Limb (tissue), 2 donors: ENCODE measurements at regions not wholly inside any gene's neighbourhood (a gene's known extent, or its start where the extent isn't known, plus 50 kb on each side); places are given as distances from the start of the nearest gene placed in this dataset.

ENCODE experiments used
- DNase-seq, 2 donors: peaks; one replicate each; pipeline ENCODE4 v3.0.0-alpha.2; 2016; ENCODE audit errors: extremely low spot score in 2 of 2

DNA sequence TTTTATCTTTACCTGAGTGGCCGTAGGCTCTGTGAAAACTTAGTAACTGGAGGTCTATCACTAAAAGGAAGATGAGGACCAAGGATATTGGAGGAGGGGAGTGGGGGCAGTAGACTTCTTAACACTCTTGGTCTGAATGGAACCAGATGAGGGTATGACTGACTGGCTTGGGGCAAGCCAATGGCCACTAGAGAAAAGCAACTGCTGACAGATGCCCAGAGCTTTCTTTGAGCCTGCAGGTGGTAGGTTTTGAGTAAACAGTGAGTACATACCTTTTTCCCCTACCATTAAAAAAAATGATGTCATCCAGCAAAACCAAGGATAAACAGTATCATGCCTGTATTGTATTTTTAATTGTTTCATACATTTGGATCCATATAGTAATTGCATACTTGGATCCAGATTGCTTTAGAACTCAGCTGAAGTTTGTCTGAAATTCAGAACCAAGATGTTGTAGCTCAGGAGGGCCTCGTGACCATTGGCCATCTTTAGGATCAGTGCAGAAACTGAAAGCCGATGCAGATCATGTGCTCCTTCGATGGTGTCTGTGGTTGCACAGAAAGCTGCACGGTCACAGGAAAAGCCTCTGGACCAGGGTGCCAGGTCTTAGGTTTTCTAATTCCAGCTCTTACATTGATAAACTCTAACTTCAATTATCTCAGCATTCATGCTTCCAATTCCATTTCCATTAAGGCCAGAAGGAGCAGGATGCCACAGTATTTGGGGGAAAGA lies 131.0 kb downstream of the PDGFRA start:
- no peak for DNase-seq

DNA sequence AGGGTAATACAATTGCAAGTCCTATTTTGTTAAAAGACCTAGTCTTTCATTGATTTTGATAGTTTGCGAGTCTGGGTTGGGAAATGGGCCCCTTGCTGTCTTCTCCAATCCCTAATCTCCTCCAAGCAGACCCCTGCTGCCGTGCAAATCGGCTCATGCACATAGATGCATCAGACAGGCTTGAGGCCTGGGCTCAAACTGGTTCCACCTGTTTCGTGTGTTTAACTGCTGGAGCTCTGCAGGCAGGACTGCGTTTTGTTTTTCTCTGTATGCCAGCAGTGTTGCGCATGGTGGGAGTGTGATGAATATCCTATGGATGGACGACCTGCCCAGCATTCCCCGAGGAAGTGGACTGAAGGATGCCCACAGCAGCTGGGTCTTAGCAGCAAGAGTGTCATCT lies 133.9 kb downstream of the PDGFRA start:
- DNase-seq: no peak

DNA sequence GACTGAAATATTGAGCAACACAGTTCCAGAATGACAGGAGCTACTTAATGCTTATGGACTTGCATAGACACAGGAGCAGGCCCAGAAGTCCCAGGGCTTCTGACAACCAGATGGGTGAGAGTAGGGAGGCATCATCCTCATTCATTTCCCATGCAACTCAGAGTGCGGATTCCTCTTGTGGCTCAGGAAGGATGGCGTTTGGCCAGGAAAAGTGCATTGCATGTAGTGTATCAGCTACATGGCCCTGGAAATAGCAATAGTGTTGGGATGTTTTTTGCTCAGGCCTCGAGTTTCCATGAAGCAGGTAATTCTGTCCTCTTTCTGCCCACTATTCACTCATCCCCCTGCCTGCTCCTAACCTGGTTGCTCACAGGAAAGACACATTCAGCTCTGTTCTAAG lies 136.6 kb downstream of the PDGFRA start:
- DNase-seq: no peak

DNA sequence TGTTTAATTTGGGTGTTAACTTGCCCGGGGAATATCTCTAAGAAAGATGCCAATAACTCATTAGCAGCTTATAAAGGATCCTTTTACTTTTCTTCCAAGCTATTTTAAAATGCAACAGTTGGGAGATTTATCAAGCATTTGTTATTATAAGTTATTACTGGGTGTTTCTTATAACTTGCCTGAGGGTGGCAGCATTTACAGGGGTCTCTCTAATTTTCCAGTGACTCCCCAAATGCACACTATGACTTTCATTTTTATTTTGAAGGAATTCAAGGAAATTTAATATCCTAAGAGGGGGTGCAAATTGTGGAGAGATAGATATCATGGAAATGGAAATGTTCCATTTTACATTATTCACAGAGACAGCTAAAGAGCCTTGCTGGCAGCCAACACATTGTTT lies 138.0 kb downstream of the PDGFRA start:
- no peak for DNase-seq

DNA sequence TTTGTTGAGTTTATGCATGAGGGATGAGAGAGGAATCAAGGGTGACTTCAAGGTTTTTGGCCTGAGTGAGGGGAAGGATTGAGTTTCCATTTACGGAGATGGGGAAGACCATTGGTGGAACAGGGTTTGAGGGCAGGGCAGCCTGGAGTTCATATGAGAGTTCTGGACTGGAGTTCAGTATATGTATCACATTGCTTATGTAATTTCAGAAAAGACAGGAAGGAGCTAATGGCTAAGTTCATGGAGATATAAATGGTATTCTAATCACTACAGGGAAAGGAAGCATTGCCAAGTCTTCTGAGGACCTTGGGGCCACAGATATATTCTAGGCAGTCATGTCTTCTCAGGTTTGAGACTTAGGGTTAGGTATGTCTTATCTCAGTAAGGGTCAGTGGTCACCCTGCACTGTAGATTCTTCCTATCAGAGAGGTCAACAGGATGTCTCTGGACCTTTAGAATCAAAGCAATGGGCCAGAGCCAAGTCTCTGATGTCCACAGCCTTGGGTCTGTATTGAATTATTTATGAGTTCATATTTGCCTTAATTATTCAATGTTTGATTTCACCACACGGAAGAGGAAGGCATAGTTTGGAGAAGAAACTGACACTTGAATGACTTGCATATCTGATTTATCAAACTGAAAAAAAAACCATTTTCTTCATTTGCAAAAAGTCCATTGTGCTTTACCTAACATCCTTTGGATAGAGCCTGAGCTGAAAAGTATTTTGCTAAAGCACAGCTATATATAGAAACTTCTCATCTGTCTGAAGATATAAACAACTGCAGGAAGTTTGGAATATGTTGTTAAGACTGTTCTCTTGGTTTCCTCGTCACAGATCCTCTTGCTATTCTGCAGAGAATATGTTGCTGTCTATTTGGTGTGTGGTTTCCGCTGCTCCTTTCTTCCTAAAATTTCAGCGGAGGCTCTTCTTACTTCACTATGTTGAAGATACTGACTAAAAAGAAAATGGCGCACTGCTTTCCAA lies 139.5 kb downstream of the PDGFRA start:
- DNase-seq: no peak

DNA sequence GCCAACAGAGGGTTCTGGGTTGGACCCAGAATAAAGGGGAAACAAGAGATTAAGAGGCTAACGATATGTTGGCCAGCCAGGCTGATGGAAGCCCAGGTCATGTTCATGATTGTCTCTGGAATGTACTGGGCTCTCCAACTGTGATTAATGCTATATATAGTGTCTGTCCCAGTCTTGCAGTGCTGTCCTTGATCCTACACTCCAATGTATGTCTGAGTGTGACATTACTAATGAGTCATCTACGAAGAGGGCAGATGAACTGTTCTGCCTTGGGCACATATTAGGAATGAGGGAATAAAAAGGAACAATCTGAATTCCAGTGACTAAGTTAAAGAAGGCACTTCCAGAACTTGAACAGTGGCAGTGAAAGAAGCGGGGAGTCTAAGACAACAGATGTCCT lies 142.1 kb downstream of the PDGFRA start:
- DNase-seq: no peak

DNA sequence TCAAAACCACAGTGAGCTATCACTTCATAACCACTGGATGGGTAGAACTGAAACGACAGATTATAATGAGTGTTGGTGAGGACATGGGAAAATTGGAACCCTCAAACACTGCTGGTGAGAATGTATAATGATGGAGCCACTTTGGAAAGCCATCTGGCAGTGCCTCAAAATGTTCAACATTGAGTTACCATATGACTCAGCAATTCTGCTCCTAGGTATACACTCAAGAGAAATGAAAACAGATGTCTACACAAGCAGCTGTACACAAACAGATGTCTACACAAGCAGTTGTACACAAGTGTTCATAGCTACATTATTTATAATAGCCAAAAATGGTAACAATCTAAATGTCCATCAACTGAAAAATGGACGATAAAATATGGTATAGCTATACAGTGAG lies 143.9 kb downstream of the PDGFRA start:
- DNase-seq: no peak

DNA sequence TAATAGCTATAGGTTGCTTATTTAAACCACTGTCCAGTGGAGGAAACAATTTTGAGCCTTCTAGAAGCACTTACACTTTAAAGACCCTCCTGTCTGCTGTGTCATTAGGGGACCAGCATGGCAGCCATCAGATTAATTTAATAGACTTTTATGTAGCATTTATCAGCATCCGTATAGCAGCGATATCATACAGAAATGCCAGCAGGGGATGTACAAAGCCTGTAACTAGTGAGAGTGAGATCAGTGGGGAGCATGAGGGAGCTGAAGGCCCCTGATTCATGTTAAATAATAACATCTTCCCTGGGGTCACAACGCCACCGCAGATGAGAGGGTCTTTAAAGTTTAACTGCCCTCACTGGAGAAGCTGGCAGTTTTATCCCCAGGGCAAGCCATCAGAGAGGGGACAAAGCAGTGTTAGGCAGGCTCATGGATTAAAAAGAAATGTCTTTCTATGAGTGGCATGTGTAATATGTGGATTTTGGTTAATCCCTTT lies 144.7 kb downstream of the PDGFRA start:
- no peak for DNase-seq

DNA sequence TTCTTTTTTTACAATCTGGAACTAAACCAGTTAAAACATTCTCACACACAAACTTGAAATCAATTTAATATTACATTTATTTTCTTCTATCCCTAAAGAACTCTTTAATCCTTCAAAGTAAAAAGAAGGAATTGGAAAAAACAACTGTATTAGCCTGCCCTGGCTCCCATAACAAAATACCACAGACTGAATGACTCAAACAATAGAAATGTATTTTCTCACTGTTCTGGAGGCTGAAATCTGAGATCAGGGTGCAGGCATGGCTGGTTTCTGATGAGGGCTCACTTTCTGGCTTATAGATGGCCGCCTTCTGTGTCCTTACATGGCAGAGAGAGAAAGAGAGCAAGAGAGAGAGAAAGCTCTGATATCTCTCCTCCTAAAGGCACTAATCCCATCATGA lies 149.4 kb downstream of the PDGFRA start:
- no peak for DNase-seq

DNA sequence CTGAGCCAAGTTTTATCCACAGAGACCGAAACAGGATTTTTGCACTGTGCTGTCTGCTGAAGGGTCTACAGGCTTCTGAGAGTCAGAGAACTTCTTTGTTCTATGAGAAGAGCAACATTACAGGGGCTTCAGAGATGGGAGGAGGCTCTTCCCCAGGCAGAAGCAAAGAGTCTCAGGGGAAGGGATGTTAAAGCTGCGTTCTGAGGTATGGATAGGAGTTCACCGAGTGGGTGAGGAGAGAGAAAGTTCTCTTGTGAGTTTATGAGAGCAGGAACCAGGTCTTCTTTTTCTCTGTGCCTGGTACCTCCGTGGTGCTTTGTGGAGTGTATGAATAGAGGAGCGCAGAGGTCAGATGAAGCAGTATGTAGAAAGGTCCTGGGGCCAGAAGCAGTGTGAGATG lies 155.1 kb downstream of the PDGFRA start:
- no peak for DNase-seq

DNA sequence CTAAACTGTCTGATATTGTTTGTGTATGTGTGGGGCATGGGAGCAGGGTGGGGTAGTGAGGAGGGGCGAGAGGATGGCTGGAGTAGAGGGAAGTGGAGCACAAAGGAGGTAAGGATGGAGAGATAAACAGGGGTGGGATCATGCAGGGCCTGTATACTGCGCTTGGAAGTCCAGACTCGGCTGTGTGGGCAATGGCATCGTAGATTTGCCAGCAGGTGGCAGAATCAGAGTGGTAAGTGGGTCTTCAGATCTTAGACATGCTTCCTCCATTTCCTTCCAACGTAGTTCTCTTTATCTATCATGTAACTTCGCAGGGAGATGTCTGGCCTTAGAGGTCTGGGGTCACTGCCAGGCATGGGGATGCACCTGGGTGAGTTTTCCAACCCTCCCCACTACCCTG lies 155.5 kb downstream of the PDGFRA start:
- no peak for DNase-seq

DNA sequence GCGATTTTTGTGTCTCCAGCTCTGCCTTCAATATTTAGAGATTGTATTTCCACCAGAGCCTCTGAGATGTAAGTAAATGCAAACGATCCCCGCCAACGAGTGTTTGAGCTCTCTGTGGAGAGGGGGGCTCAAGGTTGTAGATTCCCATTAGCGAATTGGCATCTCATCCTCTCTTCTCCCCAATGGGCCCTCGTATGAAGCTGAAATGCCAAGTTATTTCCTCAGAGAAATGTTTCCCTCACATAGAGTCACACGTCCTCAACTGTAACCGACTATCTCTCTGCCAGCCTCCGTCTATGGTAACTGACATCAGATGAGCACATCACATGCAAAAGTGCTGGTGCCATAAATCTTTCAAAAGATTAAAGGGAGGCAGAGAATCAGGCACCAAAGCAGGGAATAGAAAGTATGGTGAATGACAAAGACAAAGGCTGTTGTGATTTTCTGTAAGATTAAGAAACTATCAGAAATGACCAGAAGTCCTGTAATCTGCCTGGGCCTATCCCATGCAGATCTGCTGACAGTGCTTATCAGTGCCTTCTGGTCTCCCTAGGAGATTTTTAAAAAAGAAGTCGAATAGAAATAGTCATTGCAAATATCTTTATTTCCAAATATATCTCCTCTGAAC lies 157.1 kb downstream of the PDGFRA start:
- no peak for DNase-seq

DNA sequence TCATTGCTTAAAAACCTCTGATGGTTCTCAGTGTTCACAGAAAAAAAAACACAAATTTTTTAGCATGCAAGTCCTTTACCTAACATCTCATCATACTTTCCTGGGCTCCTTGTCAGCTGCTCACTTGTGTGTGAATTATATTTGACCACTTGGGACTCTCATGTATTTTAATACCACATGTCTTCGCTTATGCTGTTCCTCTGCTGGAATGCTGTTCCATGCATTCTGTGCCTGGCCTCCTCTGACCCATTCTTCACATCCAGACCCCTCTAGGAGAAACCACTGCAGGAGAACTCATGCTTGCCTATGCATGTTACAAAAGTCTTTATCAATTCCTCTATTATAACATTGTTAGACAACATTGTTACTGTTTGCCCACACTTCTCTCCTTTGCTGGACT lies 157.6 kb downstream of the PDGFRA start:
- DNase-seq: no peak

DNA sequence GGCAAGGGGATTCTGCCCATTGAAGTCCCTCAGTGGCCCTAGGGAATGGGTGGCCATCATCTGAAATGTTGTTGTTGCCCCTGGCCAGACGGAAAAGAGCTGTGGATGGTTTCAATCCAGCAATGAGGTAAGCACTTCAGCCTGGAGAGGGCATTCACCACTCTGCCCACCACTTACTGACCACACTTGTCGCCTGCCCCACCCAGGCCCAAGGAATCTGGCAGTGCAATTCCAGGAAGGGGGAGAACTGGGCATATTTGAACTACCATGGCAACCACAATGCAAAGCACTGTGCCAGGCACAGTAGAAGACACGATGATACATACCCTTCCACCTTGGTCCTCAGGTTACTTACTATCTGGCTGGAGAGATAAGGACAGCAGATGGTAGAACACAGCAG lies 161.6 kb downstream of the PDGFRA start:
- DNase-seq: no peak

DNA sequence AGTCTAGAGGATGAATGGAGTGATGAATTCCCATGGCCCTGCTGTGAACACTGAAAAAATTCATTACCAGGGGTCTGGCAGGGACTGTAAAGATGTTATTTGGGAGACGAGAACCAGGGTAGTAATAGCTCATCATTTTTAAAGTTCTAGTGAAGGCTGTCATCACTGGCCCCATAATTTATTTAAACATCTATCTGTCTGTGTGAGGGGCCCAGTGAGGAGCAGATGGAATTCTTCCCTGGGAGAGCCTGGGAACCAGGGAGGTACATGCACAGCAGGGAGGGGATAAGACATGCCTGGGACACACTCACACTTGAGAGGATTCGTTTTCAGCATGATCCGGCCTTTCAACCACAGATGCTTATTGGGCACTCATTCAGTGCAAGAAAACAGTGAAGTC lies 162.0 kb downstream of the PDGFRA start:
- no peak for DNase-seq

DNA sequence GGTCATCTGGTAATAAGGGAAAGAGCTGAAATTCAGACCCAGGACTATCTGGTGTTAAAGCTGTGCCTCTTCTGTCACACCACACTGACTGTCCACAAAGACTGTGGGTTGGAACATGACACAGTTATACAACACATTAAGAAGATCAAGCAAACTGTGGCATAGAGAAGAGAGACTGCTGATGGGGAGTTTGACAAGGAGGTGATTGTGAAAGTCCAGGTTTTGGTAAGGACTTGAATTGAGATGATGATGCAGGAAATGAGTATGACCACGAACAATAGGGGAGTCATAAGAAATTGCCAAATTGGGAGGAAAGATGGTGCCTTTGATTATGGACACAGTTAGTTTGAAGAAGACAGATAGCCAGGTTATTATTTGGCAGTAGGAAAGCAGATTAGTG lies 163.4 kb downstream of the PDGFRA start:
- DNase-seq: no peak

DNA sequence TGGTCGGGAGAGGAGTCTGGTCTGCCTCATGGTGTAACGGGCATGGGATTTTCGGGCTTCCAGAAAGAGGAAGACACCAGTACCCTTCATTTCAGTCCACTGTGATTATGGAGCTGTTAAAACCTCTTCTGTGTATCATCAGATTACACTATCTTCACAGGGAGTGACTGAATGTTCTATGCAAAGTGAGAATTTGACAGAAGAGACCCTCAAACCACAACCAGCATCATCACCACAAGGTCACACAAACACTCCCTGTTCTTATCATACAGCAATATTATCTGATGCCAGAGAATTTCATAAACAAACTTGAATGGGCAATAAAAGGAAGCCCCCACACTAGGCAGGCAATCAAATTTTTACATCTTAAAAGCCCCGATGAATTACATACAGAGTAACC lies 164.2 kb downstream of the PDGFRA start:
- DNase-seq: no peak

DNA sequence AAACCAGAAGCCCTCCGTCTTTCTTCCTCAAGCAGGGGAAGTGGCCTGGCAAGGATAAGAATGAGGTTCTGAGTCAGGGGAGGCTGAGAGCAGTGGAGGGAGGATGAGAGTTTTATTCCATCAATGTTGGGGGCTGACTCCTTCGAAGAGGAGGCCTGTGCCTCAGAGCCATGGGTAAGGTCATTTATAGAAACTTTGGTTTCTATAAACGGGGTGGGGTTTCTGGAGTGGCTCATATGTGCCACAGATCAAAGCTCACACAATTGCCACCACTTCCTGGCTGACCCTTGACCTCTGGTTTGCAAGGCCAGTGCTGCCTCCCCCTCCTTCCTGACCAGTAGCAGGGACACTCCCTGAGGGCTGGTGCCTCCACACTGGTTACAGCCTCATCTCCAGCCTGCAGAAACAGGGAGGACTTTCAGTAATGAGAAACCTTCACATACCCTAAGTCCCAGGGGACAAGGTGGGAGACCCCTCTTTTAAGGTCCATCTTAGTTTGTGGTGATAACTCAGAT lies 166.0 kb downstream of the PDGFRA start:
- DNase-seq: no peak

DNA sequence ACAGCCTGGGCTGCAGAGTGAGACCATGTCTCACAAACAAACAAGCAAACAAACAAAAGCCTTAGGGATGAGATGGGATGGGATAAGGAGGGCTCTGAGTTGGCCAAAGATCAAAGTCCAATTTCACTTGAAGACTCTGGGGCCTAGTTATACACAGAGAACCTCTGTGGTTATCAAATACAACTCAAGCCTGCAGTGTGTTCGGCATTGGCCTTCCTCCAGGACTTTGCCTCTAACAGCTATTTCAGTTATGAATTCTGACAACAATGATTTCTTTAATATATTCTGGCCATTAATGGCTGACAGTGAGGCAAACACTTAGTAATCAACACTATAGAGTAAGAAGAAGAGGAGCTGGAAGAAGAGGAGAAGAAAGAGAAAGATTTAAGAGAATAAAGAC lies 171.1 kb downstream of the PDGFRA start:
- DNase-seq: no peak

DNA sequence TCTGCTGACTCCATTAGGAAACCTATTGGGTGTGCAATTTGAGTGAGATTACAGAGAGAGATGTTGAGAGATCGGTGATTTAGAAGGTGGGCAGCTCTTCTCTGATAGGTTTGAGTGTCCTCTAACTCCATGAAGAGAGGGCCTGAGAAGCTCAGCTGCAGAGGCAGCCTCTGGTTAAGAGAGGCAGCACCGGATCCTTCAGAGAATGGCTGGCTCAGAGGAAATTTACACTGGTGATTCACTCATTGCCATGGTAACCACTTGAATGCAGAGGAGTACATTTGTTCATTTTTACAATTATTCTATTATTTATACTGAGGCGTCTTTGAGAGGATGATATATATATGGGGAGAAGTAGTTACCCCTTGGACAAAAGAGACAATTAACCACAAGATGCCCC lies 171.7 kb downstream of the PDGFRA start:
- DNase-seq: peak in 1 of 2 donors; percentile 18

DNA sequence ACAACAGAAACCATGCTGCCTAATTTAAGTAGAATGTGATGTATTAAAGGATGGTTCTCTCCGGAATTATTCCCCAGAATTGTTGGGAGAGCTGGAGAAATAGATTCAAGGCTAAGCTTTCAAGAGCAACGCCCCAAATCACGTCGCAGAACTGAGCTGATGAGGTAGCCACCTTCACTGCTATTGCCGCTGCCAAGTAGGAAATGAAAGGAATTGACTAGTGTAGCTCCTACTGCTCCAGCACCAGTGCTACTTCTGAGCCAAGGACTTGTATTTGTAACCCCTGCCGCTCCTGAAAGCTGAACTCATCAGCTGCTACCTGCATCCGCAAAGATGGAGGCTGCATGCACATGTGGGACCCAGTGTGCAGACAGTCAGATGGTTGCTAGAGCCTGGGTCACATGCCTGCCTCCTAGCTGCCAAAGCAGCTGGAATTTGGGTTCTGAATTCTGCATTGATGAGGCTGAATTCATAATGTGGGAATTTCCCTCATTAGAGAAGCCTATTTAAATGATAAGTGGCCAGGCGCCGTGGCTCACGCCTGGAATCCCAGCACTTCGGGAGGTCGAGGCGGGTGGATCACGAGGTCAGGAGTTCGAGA lies 173.9 kb downstream of the PDGFRA start:
- no peak for DNase-seq
